IMR-90 (cell line): ENCODE measurements at regions not wholly inside any gene's neighbourhood (a gene's known extent, or its start where the extent isn't known, plus 50 kb on each side); places are given as distances from the start of the nearest gene placed in this dataset.

ENCODE experiments used
- ATAC-seq: fragments of 200-7000 bp; cut with Tn5 transposase; 2 replicates; pipeline ENCODE4 v1.9.1; 2020; ENCODE audit warnings: low read depth, mild to moderate bottlenecking, moderate library complexity
- BruUV-seq: library from RNA; stranded (reverse); fragments of 400-500 nt; replicated peaks from 2 replicates; lab custom pipeline; 2021; lab: Mats Ljungman, UMichigan
- CTCF ChIA-PET: fragments of 300-600 bp; formaldehyde crosslinking; extraction: SDS; loops from one replicate; lab custom pipeline; 2021; ENCODE audit warnings: antibody characterized with exemption; lab: Yijun Ruan, JAX
- POLR2A ChIA-PET: fragments of 300-600 bp; sonication (Branson Sonifier 250); formaldehyde crosslinking; loops from one replicate; lab custom pipeline; 2022; ENCODE audit warnings: antibody characterized with exemption; ENCODE audit not compliant: unreplicated experiment; lab: Charles Lee
- DNase-seq: peaks from one replicate; pipeline ENCODE4 v3.0.0; 2013
- H2AFZ ChIP-seq: replicated peaks from 2 replicates; pipeline ENCODE3; 2013; ENCODE audit warnings: low read length, mild to moderate bottlenecking; ENCODE audit not compliant: poor library complexity
- H2AK5ac ChIP-seq: 2 replicates; pipeline ENCODE4 v1.6.1; 2013; ENCODE audit warnings: low read depth, low read length, inconsistent platforms
- H2AK9ac ChIP-seq: replicated peaks from 2 replicates; pipeline ENCODE3; 2013; ENCODE audit warnings: mild to moderate bottlenecking, low read depth, low read length, moderate library complexity; ENCODE audit not compliant: poor library complexity
- H2BK120ac ChIP-seq: 2 replicates; pipeline ENCODE4 v1.6.1; 2013; ENCODE audit warnings: low read depth, low read length, inconsistent platforms
- H2BK15ac ChIP-seq: 3 replicates; pipeline ENCODE4 v1.6.1; 2013; ENCODE audit warnings: low read depth, low read length, inconsistent platforms
- H2BK20ac ChIP-seq: 2 replicates; pipeline ENCODE4 v1.6.1; 2013; ENCODE audit warnings: low read depth, mild to moderate bottlenecking, inconsistent platforms, low read length, moderate library complexity
- H2BK5ac ChIP-seq: 2 replicates; pipeline ENCODE4 v1.6.1; 2013; ENCODE audit warnings: mild to moderate bottlenecking, low read depth, low read length, inconsistent platforms; ENCODE audit not compliant: poor library complexity, severe bottlenecking
- H3K14ac ChIP-seq: replicated peaks from 2 replicates; pipeline ENCODE4 v1.6.1; 2013; ENCODE audit warnings: low read depth, low read length, inconsistent platforms
- H3K18ac ChIP-seq: 2 replicates; pipeline ENCODE4 v1.6.1; 2013; ENCODE audit warnings: low read depth, low read length, control low read depth
- H3K23ac ChIP-seq: 2 replicates; pipeline ENCODE4 v1.6.1; 2013; ENCODE audit warnings: low read depth, low read length, inconsistent platforms
- H3K27ac ChIP-seq: 2 replicates; pipeline ENCODE4 v1.5.1; 2013; ENCODE audit warnings: mild to moderate bottlenecking, control low read depth, low read length; ENCODE audit not compliant: insufficient read depth
- H3K27me3 ChIP-seq: 2 replicates; pipeline ENCODE4 v1.6.1; 2013; ENCODE audit warnings: low read length; ENCODE audit not compliant: control insufficient read depth, insufficient read depth
- H3K36me3 ChIP-seq: 2 replicates; pipeline ENCODE4 v1.6.1; 2013; ENCODE audit warnings: low read length, mixed read lengths; ENCODE audit not compliant: control insufficient read depth, insufficient read depth
- H3K4ac ChIP-seq: 2 replicates; pipeline ENCODE4 v1.6.1; 2013; ENCODE audit warnings: low read depth, low read length, inconsistent platforms
- H3K4me1 ChIP-seq: 2 replicates; pipeline ENCODE4 v1.6.1; 2013; ENCODE audit warnings: low read length, mixed read lengths; ENCODE audit not compliant: control insufficient read depth, insufficient read depth
- H3K4me2 ChIP-seq: 2 replicates; pipeline ENCODE4 v1.6.1; 2013; ENCODE audit warnings: low read depth, mild to moderate bottlenecking, control low read depth, low read length, moderate library complexity
- H3K4me3 ChIP-seq: 2 replicates; pipeline ENCODE4 v1.5.1; 2013; ENCODE audit warnings: low read depth, mild to moderate bottlenecking, control low read depth, low read length, moderate library complexity; ENCODE audit not compliant: insufficient read depth
- H3K56ac ChIP-seq: 2 replicates; pipeline ENCODE4 v1.6.1; 2013; ENCODE audit warnings: low read length, inconsistent platforms; ENCODE audit not compliant: insufficient read depth; ENCODE audit errors: extremely low read depth
- H3K79me1 ChIP-seq, 2 experiments: 2 replicates each; pipeline ENCODE4 v1.6.1; 2013; ENCODE audit warnings: low read length in 2 of 2, inconsistent platforms in 1 of 2, low read depth in 1 of 2
- H3K9ac ChIP-seq: 2 replicates; pipeline ENCODE4 v1.6.1; 2013; ENCODE audit warnings: low read depth, low read length, control low read depth
- H3K9me1 ChIP-seq: 2 replicates; pipeline ENCODE4 v1.6.1; 2013; ENCODE audit warnings: low read length, inconsistent platforms; ENCODE audit not compliant: insufficient read depth
- H3K9me3 ChIP-seq: 2 replicates; pipeline ENCODE4 v1.6.1; 2013; ENCODE audit warnings: low read length; ENCODE audit not compliant: control insufficient read depth, insufficient read depth
- H4K20me1 ChIP-seq: 2 replicates; pipeline ENCODE4 v1.6.1; 2013; ENCODE audit warnings: low read length, inconsistent platforms; ENCODE audit not compliant: insufficient read depth
- H4K5ac ChIP-seq: 2 replicates; pipeline ENCODE4 v1.6.1; 2013; ENCODE audit warnings: mild to moderate bottlenecking, low read depth, low read length, control low read depth
- H4K8ac ChIP-seq, 2 experiments: 2 replicates each; pipeline ENCODE4 v1.6.1; 2013; ENCODE audit warnings: low read depth in 2 of 2, low read length in 2 of 2, control low read depth in 1 of 2, inconsistent platforms in 1 of 2
- H4K91ac ChIP-seq: 2 replicates; pipeline ENCODE4 v1.6.1; 2013; ENCODE audit warnings: low read depth, low read length, inconsistent platforms; ENCODE audit not compliant: insufficient read depth
- BHLHE40 ChIP-seq: fragments of 150-350 bp; IDR thresholded peaks from 2 replicates; pipeline ENCODE4 v1.6.1; 2016; ENCODE audit warnings: mild to moderate bottlenecking, low read depth, low read length
- CEBPB ChIP-seq: IDR thresholded peaks from 2 replicates; pipeline ENCODE4 v1.6.1; 2012; ENCODE audit warnings: low read depth, low read length, improper control_type of control experiment
- FOS ChIP-seq: fragments of 150-350 bp; IDR thresholded peaks from 2 replicates; pipeline ENCODE4 v1.6.1; 2016; ENCODE audit warnings: low read depth, low read length
- SMC3 ChIP-seq: fragments of 150-350 bp; IDR thresholded peaks from 2 replicates; pipeline ENCODE4 v1.6.1; 2016; ENCODE audit warnings: low read depth, mild to moderate bottlenecking, antibody characterized with exemption, low read length, moderate library complexity
- WGBS, 2 experiments: methylation state at CpG; one replicate each; pipeline versions ENCODE4 v1.1.5 to v1.1.7; 2013; ENCODE audit warnings: missing lambda C conversion rate in 2 of 2; ENCODE audit not compliant: insufficient read length in 1 of 2; ENCODE audit errors: extremely low coverage in 2 of 2; 5-methylcytosine and 5-hydroxymethylcytosine counted together
- dilution Hi-C: fragments of 300-500 bp; cut with HindIII; formaldehyde crosslinking; loops from one replicate; pipeline ENCODE4 v1.14.3; 2018; ENCODE audit warnings: low sequenced_read_pairs; ENCODE audit not compliant: unreplicated experiment
- in situ Hi-C: fragments of 300-500 bp; cut with MboI; formaldehyde crosslinking; loops from 3 replicates; pipeline ENCODE4 v1.14.3; 2019; ENCODE audit warnings: low sequenced_read_pairs, inconsistent platforms, mixed read lengths
- intact Hi-C: fragments of 100-400 bp; cut with micrococcal nuclease; formaldehyde crosslinking; loops from 2 replicates; pipeline ENCODE4 v1.10.0; 2022

DNA sequence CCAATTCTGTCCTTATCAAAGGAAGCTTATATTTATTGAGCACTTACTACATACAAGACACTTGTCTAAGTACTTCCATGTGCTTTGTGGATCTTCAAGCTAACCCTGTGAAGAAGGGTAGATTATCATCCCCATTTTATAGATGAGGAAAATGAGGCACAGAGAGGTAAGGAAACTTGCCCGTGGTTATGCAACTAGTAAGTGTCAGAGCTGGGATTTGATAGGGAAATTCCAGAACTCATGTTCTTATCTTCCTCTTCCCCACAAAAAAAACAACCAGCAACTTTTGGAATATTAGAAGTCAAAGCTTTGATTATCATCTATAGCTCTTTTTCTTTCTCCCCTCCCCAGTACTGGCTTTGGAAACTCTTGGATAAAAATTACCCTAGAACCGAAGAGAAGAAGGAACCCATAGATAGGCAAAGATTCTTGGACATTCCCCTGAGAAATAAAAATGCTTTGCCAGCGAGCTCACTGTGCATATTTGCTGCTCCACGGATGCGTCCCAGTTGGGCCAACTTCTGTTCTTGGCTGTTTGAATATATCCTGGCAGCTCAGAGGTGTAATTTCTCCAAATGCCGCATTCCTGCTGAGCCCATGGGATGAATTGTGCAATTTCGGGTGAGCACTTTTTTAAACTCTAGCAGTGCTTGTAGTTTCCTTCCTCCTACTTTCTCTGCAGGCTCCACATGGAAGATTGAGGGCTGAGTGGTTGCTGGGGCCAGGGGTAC lies 591.5 kb upstream of the CFAP20DC start:
- ATAC-seq (peak; percentile 86), DNase-seq (peak; percentile 9)

More for the DNA sequence above, 591.5 kb upstream of the CFAP20DC start:
- no peaks in the 10 kb centered on the region for H3K36me3 ChIP-seq
- no peaks in the 10 kb centered on the region for H3K79me1 ChIP-seq
- H2BK5ac ChIP-seq = no peak overlapping the region
- BruUV-seq = no TSS peak
- no peak overlapping the region; the same call in 1 of the 2 replicates for H3K4me2 ChIP-seq
- TF ChIP-seq FOS (no peak), SMC3 (no peak), BHLHE40 (no peak), CEBPB (peak; percentile 59)
- H4K8ac ChIP-seq = no peak overlapping the region
- no peak overlapping the region for H3K14ac ChIP-seq
- no peak overlapping the region for H3K9ac ChIP-seq
- no peak overlapping the region for H3K4ac ChIP-seq
- H3K4me1 ChIP-seq = peaks cover 2% of the 10 kb centered on the region; the same call in 1 of the 2 replicates
- no peak overlapping the region for H3K56ac ChIP-seq
- in situ Hi-C loops = no loop called here
- no peaks in the 10 kb centered on the region for H4K20me1 ChIP-seq
- H3K27me3 ChIP-seq = peaks cover 21% of the 10 kb centered on the region
- no peak overlapping the region for H2BK20ac ChIP-seq
- H4K5ac ChIP-seq = no peak overlapping the region; the same call in 1 of the 2 replicates
- dilution Hi-C loops = no loop called here
- no peaks in the 10 kb centered on the region for H3K9me1 ChIP-seq
- no peak overlapping the region for H4K91ac ChIP-seq
- POLR2A ChIA-PET = no interaction called here
- H2AFZ ChIP-seq = no peak overlapping the region
- no peak overlapping the region for H3K18ac ChIP-seq
- H3K9me3 ChIP-seq = no peaks in the 10 kb centered on the region
- H3K4me3 ChIP-seq = no peak overlapping the region
- CTCF ChIA-PET = interaction anchor here (0.6 to 1.5 kb wide), 4 partner anchors 12 to 1165 kb away, joined by 3 read pairs; no protein-coding TSS in a partner anchor
- H2AK9ac ChIP-seq = no peak overlapping the region
- no peak overlapping the region for H2BK120ac ChIP-seq
- intact Hi-C loops = no loop called here
- no peak overlapping the region for H2BK15ac ChIP-seq
- no peak overlapping the region for H3K23ac ChIP-seq
- H2AK5ac ChIP-seq = no peak overlapping the region
- WGBS, 2 experiments = no CpG with 5 or more reads among the region's 7 CpGs
- peak overlapping the region; percentile 5; the same call in 1 of the 2 replicates for H3K27ac ChIP-seq
